ENCODE measurements at regions not wholly inside any gene's neighbourhood (a gene's known extent, or its start where the extent isn't known, plus 50 kb on each side); places are given as distances from the start of the nearest gene placed in this dataset.

GRCh38 chr14:88929656-88930436, 105.4 kb downstream of the TTC8 start:
- Histone ChIP-seq H3K4me3 (no peak overlapping the region), H3K9me3 (replicated peaks) (no peaks in the 10 kb centered on the region), H3K27me3 (replicated peaks) (no peaks in the 10 kb centered on the region; the same call in 1 of the 2 replicates), H3K36me3 (no peaks in the 10 kb centered on the region), H3K27ac (no peak overlapping the region), H3K4me1 (replicated peaks) (no peaks in the 10 kb centered on the region)
- DNase-seq (ENCODE audit: low read depth in 1 of 2, low spot score in 2 of 2), result no peak

DNA sequence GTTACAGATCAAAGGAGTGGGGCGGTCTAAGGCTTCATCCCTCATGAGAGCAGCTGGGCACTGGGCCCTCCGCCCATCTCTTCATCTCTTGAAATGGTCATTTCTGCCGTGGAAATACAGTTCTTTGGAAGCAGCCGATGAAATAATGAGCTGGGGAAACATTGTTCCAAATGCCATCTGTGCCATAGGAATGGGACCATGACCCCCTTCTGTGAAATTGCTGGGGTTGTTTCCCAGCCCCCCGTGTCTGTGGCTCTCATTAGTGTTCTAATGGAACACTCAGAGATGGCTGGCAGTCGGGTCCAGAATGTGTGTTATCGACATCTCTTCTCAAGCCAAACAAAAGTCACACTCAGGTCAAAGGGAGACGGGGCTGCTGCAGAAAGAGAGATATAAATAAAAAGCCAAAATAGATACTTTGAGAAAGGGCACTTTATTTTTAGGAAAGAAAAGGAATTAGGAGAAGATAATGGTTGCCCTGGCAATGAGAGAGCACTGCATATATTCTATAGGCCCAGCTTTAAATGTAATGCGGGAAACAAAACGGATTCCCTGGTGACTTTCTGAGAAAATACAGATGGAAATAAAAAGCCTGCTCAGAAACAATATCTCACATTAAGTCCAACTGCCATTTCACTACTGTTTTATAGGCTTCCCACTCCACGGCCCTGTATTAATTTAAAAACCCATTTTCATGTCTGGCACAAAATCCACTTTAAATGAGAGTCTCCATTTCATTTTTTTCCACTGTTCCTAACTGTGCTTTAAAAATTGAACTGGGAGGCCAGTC, 107.1 kb downstream of the TTC8 start:
- Histone ChIP-seq H3K36me3 (no peaks in the 10 kb centered on the region), H3K27ac (no peak overlapping the region)

GRCh38 chr14:88933191-88933590, 108.7 kb downstream of the TTC8 start:
- Histone ChIP-seq H3K36me3 (no peaks in the 10 kb centered on the region), H3K4me1 (replicated peaks) (no peaks in the 10 kb centered on the region), H3K4me3 (no peak overlapping the region), H3K27me3 (replicated peaks) (no peaks in the 10 kb centered on the region; the same call in 1 of the 2 replicates), H3K9me3 (replicated peaks) (no peaks in the 10 kb centered on the region), H3K27ac (no peak overlapping the region)
- DNase-seq (ENCODE audit: low read depth in 1 of 2, low spot score in 2 of 2), result no peak

More for the DNA sequence above, 107.1 kb downstream of the TTC8 start:
- Histone ChIP-seq H3K4me3 (no peak overlapping the region), H3K9me3 (replicated peaks) (no peaks in the 10 kb centered on the region), H3K4me1 (replicated peaks) (no peaks in the 10 kb centered on the region), H3K27me3 (replicated peaks) (no peaks in the 10 kb centered on the region; the same call in 1 of the 2 replicates)
- no peak for DNase-seq (ENCODE audit: low read depth in 1 of 2, low spot score in 2 of 2)

- DNase-seq (ENCODE audit: low read depth in 1 of 2, low spot score in 2 of 2), result no peak
- Histone ChIP-seq H3K27ac (no peak overlapping the region), H3K27me3 (replicated peaks) (no peaks in the 10 kb centered on the region; the same call in 1 of the 2 replicates), H3K4me3 (no peak overlapping the region), H3K36me3 (no peaks in the 10 kb centered on the region), H3K4me1 (replicated peaks) (no peaks in the 10 kb centered on the region), H3K9me3 (replicated peaks) (no peaks in the 10 kb centered on the region)
These were observed 109.9 kb downstream of the TTC8 start for GRCh38 chr14:88934351-88934806.

DNA sequence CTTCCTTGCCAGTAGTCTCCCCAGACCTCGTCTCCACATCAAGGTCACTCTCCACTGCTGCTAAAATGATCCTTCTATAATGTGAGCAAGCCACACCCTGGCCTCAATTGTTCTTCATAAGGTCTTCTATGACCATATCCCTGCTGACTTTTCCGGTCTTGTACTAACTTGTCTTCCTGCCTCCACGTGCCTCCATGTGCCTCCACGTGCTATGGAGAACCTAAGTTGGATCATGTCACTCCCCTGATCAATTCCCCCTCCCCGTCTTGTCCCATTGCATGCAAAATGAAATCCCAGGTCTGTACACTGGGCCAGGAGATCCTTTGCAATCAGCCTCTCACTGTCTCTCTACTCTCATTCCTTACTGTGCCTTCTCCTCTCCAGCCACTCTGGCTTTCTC, 110.6 kb downstream of the TTC8 start:
- H3K4me3 ChIP-seq, result no peak overlapping the region
- no peaks in the 10 kb centered on the region; the same call in 1 of the 2 replicates for H3K27me3 ChIP-seq (replicated peaks)
- H3K9me3 ChIP-seq (replicated peaks), result no peaks in the 10 kb centered on the region
- no peak overlapping the region for H3K27ac ChIP-seq
- H3K36me3 ChIP-seq, result no peaks in the 10 kb centered on the region
- H3K4me1 ChIP-seq (replicated peaks), result no peaks in the 10 kb centered on the region
- DNase-seq (ENCODE audit: low read depth in 1 of 2, low spot score in 2 of 2), result no peak

DNA sequence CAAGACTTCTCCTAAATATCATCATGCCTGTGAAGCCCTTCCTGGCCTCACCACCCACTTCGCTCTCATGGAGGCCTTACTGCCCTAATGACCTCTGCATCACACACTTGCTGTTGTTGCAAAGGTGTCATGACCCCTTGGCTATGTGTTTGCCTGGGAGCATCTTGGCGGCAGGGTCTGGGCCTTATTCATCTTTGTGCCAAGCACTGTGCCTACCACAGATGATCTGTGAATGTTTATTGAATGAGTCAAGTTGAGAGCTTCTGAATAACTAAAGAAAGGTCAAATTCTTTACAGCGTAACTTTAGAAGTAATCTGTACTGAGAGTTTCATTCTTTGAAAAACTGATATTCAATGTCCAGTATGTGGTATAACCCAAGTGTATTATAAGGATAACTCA, 113.3 kb downstream of the TTC8 start:
- Histone ChIP-seq H3K4me1 (replicated peaks) (no peaks in the 10 kb centered on the region), H3K4me3 (no peak overlapping the region), H3K27me3 (replicated peaks) (no peaks in the 10 kb centered on the region; the same call in 1 of the 2 replicates), H3K27ac (no peak overlapping the region), H3K9me3 (replicated peaks) (no peaks in the 10 kb centered on the region), H3K36me3 (no peaks in the 10 kb centered on the region)
- DNase-seq (ENCODE audit: low read depth in 1 of 2, low spot score in 2 of 2), result no peak

DNA sequence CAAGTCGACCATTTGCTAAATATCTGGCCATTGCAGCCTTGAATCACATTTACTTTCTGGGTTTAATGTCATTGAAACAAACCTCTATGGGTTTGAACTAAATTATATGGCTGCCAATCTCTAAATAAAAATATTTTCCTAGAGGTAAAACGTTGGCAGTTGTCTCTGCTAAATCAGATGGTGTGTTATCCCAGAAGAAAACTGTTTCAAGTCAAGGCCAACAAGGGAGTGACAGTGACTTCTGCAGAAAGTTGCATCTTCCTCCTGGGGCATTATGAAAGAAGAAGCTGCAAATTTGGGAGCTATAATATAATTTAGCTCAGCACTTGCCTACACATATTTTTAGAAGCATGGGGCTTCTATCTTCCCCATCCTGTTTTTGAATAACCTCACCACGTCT, 116.2 kb downstream of the TTC8 start:
- Histone ChIP-seq H3K4me1 (replicated peaks) (no peaks in the 10 kb centered on the region), H3K27ac (no peak overlapping the region), H3K27me3 (replicated peaks) (no peaks in the 10 kb centered on the region), H3K36me3 (no peaks in the 10 kb centered on the region), H3K4me3 (no peak overlapping the region), H3K9me3 (replicated peaks) (no peaks in the 10 kb centered on the region)
- no peak for DNase-seq (ENCODE audit: low read depth in 1 of 2, low spot score in 2 of 2)

DNA sequence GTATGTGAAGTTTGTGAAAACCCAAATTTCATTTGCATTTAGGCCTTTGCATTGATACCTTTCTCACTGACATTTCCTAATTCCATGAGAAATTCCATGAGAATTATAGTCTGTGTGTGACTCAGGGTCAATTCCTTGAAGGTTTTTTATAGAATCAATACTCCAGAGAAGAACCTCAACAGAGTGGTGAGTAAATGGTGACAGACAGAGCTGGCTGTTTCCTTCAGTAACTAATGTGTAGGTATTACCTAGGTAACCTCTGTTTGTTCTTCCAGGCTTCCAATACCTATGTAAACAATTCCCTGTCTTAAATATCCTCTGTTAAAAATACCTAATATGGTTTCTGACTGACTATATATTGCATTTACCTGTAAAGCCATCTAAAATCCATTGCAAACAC, 117.0 kb downstream of the TTC8 start:
- no peaks in the 10 kb centered on the region for H3K9me3 ChIP-seq (replicated peaks)
- no peak overlapping the region for H3K4me3 ChIP-seq
- no peak for DNase-seq (ENCODE audit: low read depth in 1 of 2, low spot score in 2 of 2)
- H3K36me3 ChIP-seq, result no peaks in the 10 kb centered on the region
- no peaks in the 10 kb centered on the region for H3K27me3 ChIP-seq (replicated peaks)
- H3K4me1 ChIP-seq (replicated peaks), result no peaks in the 10 kb centered on the region
- H3K27ac ChIP-seq, result no peak overlapping the region

DNA sequence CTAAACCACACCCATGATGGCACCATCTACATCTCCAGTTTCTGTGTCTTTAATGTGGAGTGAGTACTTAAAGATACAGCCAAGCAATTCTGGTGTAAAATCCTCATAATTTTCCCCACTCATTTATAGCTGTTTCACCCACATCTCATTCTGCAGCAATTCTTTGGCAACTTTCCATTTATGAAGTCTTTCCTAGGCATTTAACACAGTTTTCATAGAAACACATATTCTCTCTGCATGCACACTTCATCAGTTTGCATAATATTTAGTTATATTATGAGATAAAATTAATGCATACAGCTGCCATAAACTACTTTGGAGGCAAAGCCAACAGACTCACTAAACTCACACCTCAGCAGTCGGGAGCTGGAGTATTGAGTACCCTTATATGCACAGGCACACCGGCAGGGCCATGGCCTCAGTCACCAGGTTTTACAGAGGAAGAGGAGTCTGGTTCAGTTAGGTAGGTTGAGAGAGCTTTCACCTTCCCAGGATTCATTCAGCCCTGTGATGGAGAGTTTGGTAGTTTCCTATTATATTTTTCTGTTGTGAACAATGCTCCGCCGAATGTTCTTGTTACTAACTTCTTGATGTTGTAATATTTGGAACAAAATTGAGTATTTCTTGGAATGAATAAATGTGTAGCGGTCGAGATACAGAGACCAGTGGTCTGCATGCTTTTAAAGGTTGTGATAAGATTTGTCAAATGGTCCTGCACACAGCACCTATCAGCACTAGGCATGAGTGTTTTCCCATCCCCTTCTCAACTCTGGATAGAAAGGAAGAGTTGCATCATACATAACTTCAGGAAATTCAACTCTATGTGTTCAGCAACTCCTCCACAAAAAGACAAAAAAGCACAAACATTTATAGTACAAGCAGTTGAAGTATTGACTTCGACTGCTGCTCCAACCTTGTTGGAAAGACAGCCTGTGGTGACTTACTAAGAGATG, 123.5 kb downstream of the TTC8 start:
- Histone ChIP-seq H3K4me1 (replicated peaks) (no peaks in the 10 kb centered on the region), H3K36me3 (no peaks in the 10 kb centered on the region), H3K27me3 (replicated peaks) (no peaks in the 10 kb centered on the region), H3K27ac (no peak overlapping the region), H3K9me3 (replicated peaks) (no peaks in the 10 kb centered on the region), H3K4me3 (no peak overlapping the region)
- DNase-seq (ENCODE audit: low read depth in 1 of 2, low spot score in 2 of 2), result no peak

DNA sequence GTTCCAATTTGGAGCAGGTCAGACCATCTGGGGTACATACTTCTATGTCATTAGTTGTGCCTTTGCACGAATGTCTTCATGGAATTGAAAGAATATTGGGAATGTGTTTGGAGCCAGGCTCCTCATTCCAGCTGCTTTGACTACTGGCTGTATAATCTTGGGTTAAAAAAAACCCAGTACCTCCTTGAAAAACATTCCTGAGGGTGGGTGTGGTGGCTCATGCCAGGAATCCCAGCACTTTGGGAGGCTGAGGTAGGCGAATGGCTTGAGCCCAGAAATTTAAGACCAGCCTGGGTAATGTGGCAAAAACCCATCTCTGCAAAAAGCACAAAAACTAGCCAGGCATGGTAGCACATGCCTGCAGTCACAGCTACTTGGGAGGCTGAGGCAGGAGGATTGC, 125.6 kb downstream of the TTC8 start:
- H3K36me3 ChIP-seq, result no peaks in the 10 kb centered on the region
- no peak overlapping the region for H3K27ac ChIP-seq
- no peaks in the 10 kb centered on the region for H3K9me3 ChIP-seq (replicated peaks)
- H3K4me1 ChIP-seq (replicated peaks), result no peaks in the 10 kb centered on the region
- DNase-seq (ENCODE audit: low read depth in 1 of 2, low spot score in 2 of 2), result no peak
- H3K27me3 ChIP-seq (replicated peaks), result no peaks in the 10 kb centered on the region
- no peak overlapping the region for H3K4me3 ChIP-seq

- Histone ChIP-seq H3K4me1 (replicated peaks) (no peaks in the 10 kb centered on the region), H3K27me3 (replicated peaks) (no peaks in the 10 kb centered on the region), H3K4me3 (no peak overlapping the region), H3K9me3 (replicated peaks) (no peaks in the 10 kb centered on the region), H3K27ac (no peak overlapping the region), H3K36me3 (no peaks in the 10 kb centered on the region)
- no peak for DNase-seq (ENCODE audit: low read depth in 1 of 2, low spot score in 2 of 2)
These were observed 126.9 kb downstream of the TTC8 start for GRCh38 chr14:88951370-88951769.

DNA sequence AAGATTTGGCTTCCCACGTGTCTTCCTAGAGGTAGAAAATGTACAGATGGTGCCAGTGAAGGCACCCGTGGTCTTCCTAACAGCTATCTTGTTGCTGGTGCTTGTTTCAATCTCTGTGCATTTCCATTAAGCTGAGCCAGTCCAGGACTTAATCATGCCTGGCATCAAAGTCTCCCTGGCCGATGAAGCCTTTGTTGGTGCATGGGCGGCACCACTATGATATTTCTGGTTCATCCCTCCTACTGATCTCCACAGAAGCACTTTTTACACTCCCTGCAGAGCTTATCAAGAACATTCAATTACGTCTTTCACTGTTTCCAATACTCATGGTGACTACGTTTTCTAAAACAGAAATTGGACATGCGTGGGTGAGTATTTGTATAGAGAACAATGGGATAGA, 128.4 kb downstream of the TTC8 start:
- no peaks in the 10 kb centered on the region for H3K9me3 ChIP-seq (replicated peaks)
- DNase-seq (ENCODE audit: low read depth in 1 of 2, low spot score in 2 of 2), result no peak
- H3K4me1 ChIP-seq (replicated peaks), result no peaks in the 10 kb centered on the region
- H3K36me3 ChIP-seq, result no peaks in the 10 kb centered on the region
- no peak overlapping the region for H3K27ac ChIP-seq
- H3K4me3 ChIP-seq, result no peak overlapping the region
- no peaks in the 10 kb centered on the region for H3K27me3 ChIP-seq (replicated peaks)

DNA sequence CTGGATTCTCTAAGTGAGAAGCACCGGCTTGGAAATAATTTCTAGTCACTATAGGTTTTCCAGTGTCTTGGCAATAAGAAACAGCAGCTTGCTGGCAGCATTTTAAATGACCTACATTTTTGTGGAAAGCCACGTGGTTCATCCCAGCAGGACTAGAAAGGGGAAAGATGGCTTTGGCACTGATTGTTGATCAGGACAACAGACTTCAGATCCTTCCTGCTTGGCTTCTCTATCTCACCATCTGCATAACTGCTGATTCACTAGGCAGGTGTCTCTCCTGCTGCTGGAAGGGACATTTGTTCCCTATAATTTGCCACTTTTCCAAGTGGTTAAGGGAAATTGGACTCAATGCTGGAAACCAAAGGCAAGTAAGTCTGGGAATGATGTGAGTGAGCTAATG, 131.0 kb downstream of the TTC8 start:
- DNase-seq (ENCODE audit: low read depth in 1 of 2, low spot score in 2 of 2), result no peak

More for the DNA sequence above, 131.0 kb downstream of the TTC8 start:
- Histone ChIP-seq H3K36me3 (no peaks in the 10 kb centered on the region), H3K27ac (no peak overlapping the region), H3K9me3 (replicated peaks) (no peaks in the 10 kb centered on the region), H3K4me1 (replicated peaks) (no peaks in the 10 kb centered on the region), H3K4me3 (no peak overlapping the region), H3K27me3 (replicated peaks) (no peaks in the 10 kb centered on the region)

Data from SJSA1 (cell line).